CD1c-positive myeloid dendritic cell (primary cell): ENCODE measurements at regions not wholly inside any gene's neighbourhood (a gene's known extent, or its start where the extent isn't known, plus 50 kb on each side); places are given as distances from the start of the nearest gene placed in this dataset.
"Not testable (repeated sequence)": the region's sequence is repeated elsewhere in the genome, so short reads cannot be mapped to it uniquely, and the experiment has no call there.

Source experiments
- DNase-seq: peaks from one replicate; pipeline ENCODE4 v3.0.0-alpha.2; 2016; ENCODE audit errors: extremely low spot score

DNA sequence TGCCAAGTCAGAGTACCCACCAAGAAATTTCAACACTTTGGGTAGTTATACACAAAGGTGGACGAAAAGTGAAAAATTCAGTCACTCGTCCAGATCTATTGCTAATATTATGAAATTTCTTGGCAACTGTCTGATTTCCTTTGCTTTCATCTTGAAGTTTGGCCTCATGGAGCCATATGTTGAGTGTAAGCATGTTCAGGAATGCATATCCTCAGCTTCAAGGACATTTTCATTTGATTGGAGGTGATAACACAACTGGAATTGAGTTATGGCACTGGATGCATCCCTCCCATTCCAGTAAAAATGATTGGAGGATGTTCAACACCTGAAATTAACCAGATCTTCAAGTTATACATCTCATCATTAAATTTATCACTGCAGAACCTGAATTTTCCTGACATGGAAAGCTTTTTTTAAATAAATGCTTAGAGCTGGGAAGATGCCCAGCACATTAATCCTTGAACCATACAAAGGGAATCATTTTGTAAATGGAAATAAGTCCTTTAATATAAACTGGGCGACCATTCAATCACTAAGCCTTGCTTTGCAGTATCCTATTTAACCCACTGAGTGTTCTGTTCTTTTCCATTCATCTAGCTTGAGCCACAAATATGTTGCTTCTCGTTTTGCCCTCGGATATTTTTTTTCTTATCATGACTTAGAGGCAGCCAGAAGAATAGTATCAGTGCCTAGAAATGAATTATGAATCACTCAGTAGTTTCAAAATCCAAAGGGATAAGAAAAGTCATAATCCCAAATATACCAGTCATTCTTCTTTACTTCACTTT lies 273.7 kb upstream of the PIK3R1 start:
- no peak for DNase-seq

- peak; percentile 22 for DNase-seq
Observed at GRCh38 chr5:67935908-67936566, 279.5 kb upstream of the PIK3R1 start.

- DNase-seq, result no peak
Observed at GRCh38 chr5:67934976-67935375, 280.6 kb upstream of the PIK3R1 start.

DNA sequence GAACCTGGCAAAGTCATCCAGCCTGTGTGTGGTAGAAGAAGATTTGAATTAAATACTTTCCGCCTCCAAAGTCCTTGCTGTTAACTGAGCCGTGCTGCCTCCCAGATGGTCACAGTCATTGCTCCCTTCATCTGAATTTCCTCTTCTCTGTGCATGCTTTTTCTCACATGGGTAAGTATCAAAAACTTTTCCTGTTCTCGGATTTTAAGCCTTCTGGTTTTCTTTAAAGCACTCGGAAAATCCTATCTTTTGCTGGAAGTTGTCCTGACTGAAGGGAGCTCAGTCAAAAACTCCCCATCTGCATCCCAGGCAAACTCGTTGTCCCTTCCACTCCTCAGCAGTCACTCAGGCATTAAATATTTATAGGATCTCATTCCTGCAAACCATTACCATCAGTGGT lies 290.0 kb upstream of the PIK3R1 start:
- no peak for DNase-seq

- no peak for DNase-seq
Observed at GRCh38 chr5:67921004-67921601, 294.5 kb upstream of the PIK3R1 start.

- DNase-seq, result not testable (repeated sequence)
Observed at GRCh38 chr5:67919532-67919931, 296.0 kb upstream of the PIK3R1 start.

- DNase-seq, result no peak
Observed at GRCh38 chr5:67917561-67917960, 298.0 kb upstream of the PIK3R1 start.

DNA sequence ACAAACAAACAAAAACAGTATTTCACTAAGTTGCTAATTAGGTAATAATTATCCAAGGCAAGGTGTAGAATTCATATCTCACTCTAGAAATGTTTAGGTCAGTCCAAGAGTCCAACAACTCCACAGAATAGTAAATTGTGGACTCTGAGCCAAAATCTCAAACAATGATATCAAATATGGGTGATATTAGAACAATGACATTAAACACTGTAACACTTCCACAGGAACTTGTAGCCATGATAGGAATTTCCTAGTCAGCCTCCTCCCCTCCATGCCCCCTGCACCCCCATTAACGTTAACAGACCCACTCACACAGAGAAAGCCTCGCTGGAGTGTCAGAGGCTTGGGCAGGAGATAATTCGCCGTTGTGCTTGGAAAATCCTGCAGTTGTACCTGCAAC lies 305.0 kb upstream of the PIK3R1 start:
- DNase-seq, result no peak

DNA sequence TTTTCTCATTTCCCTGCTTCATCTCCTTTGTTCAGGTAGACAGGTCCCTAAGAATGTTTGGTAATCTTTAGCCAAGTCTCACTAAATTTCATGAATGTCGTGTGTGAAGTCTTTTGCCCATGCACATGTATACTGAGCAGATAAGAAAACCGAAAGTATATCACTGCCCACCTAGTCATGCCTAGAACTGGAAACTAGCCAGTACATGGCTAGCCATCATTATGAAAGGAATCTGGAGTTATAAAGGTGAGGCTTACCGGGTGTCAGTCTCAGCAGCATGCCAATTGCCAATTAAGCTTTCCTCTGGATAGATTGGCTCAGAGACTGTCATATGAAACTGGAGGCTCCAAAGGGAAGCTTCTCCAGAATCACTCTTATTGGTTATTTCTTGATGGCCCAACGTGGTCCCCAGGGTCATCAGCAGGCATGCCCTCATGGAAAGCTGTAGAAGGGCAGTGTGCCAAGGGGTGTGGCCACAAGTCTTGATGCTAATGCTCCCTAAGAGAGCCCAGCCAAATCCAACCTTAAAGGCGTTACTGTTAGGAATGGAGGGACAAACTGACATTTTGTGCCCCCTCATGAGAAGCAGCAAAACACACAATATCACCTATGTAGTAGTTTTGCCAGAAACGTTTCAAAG lies 307.3 kb upstream of the PIK3R1 start:
- DNase-seq, result no peak

DNA sequence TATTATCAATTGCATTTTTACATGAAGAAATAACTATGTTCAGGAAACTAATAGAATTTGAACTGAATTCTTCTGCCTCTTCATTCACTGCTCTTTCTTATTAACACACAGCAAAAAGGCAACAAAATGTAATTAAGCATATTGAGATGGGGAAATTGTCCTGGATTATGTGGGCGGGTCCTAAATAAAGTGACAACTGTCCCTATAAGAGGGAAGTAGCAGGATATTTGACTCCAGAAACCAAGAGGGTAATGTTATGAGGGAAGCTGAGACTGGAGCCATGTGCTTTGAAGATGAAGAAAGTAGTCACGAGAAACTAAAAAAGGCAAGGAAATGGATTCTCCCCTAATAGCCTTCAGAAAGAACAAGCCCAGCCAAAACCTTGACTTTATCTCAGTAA lies 311.2 kb upstream of the PIK3R1 start:
- DNase-seq, result peak; percentile 16

DNA sequence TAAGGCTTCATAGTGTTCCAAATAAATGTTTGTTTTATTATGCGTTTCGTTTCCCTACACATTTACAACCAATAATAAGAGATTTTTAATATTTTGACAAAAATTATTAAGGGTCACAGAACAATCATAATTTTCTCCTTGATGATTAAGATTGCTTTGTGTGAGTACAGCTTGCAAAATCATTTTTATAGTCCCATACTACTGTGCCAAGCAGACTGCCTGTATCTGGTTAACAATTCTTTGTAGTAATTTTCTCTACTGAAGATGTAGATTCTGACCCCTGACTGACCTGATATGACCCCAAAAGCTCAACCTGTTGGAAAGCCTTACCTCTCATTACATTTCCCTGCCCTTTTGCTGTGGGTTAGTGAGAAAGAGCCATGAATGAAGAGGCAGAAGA lies 311.9 kb upstream of the PIK3R1 start:
- no peak for DNase-seq

- DNase-seq, result no peak
Observed at GRCh38 chr5:67903121-67903520, 312.4 kb upstream of the PIK3R1 start.

- DNase-seq, result no peak
Observed at GRCh38 chr5:67902497-67902830, 313.1 kb upstream of the PIK3R1 start.

DNA sequence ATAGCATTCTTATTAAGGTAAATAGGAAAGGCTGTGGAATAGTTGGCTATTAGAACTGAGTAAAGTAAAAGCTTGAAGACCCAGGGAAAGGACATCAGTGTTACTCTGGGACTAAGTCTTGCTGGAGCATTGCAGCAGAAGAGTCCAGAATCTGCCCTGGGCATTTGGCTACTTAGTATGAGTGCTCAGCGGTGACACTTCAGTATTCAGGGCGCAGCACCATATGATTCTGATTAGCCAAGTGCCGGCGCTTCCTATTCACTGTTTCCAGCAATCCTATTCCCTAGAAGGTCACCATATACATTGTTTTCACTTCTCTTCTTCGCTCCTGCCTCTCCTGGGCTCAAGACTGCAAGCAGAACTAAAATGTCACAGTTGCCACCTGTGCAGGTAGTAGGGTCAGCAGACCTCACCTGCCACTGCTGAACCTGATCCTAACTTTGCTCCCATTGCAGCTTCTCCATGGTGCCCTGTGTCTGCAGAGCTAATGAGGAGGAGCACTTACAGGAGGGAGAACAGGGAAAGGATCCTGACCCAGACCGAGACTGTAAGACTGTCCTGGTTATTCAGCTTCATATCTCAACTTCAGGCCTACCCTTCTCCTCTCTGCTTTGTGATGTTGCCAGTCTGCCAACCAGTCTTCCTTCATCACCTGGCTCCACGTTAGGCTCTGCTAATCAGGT lies 313.6 kb upstream of the PIK3R1 start:
- DNase-seq, result no peak

- no peak for DNase-seq
Observed at GRCh38 chr5:67900514-67900913, 315.0 kb upstream of the PIK3R1 start.

DNA sequence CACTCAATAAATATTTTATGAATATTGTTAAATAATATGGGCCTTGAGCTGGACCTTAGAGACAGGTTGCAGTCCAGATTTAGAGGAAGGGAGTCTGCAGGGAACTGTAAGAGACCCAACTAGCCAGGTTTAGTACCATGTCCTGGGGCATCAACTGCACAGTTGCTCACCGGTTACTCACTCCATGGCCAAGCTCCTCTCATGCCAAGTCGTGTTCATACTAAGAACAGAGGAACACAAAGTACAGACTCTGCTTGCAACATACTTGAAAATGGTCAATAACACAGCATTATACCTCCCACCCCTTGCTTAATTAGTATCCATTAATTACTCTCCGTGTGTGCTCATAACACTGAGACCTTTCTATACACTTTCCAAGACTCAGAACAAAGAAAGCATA lies 317.6 kb upstream of the PIK3R1 start:
- DNase-seq, result no peak

- DNase-seq, result no peak
Observed at GRCh38 chr5:67897431-67897830, 318.1 kb upstream of the PIK3R1 start.

DNA sequence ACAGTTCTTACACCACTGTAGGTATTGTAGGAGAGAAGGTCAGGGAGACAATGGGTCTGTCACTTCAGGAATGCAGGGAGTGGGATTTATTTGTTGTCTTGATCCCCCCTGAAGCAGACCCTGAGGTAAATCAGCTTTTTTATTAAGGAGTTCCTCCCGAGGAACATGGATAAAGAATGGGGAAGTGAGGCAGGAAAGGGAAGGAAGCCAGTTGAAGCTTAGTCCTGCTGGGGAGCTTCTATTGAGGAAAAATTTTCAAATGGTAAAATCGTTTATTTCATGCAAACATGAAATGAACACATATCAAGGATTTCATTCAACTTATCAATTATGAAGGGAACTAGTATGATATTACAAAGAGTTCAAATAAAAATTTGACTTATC lies 318.6 kb upstream of the PIK3R1 start:
- DNase-seq, result peak; percentile 30

GRCh38 chr5:67896311-67896929 lies 319.1 kb upstream of the PIK3R1 start:
- peak; percentile 63 for DNase-seq

DNA sequence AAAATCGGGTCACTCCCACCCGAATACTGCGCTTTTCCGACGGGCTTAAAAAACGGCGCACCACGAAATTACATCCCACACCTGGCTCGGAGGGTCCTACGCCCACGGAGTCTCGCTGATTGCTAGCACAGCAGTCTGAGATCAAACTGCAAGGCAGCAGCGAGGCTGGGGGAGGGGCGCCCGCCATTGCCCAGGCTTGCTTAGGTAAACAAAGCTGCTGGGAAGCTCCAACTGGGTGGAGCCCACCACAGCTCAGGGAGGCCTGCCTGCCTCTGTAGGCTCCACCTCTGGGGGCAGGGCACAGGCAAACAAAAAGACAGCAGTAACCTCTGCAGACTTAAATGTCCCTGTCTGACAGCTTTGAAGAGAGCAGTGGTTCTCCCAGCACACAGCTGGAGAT lies 325.7 kb upstream of the PIK3R1 start:
- not testable (repeated sequence) for DNase-seq

DNA sequence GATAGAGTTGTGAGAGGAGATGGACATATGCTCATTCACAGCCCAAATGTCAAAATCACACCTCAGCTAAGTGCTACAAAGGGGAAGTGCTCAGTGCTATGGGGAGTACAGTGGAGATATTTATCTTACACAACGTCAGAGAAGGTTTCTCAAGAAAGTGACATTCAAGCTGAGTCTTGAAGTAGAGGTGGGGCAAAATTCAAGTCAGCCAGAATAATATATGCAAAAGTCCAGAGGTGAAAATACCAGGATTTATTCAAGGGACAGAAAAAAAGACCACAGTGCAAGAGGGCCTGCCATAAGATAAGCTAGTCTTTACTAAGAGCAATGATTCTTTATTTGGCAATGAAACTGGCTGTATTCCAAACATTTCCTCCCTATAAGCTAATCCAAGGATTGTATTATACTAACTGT lies 327.8 kb upstream of the PIK3R1 start:
- peak; percentile 16 for DNase-seq

DNA sequence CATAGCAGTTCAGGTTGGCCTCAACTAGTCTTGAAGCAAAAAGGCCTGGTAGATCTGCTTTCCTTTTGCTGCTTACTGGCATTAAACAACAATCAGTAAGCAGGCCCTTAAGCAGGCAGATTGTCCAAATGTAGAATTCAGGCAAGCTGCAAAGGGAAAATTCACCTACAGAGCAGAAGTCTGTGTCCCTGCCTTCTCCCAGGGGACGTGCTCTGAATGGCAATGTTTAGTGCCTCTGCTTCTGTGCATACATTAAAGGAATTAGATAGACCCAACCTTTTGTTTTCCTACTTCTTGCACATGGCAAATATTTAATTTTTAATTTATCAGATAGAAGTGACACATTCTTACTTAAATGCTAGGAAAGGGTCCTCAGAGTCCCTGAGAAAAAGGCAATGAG lies 328.8 kb upstream of the PIK3R1 start:
- no peak for DNase-seq
